Chondrocyte (in vitro differentiated cells): ENCODE measurements at regions not wholly inside any gene's neighbourhood (a gene's known extent, or its start where the extent isn't known, plus 50 kb on each side); places are given as distances from the start of the nearest gene placed in this dataset.

Source experiments
- DNase-seq: peaks from one replicate; pipeline ENCODE4 v3.0.0; 2021; ENCODE audit warnings: mixed read lengths, low spot score
- H3K27ac Mint-ChIP-seq: one replicate; pipeline ENCODE4 v1.8.0; 2021; ENCODE audit warnings: mild to moderate bottlenecking, moderate library complexity, mixed read lengths; ENCODE audit not compliant: unreplicated experiment
- H3K27me3 Mint-ChIP-seq: 2 replicates; pipeline ENCODE4 v1.8.0; 2021; ENCODE audit warnings: low read depth, mixed read lengths
- H3K36me3 Mint-ChIP-seq: 2 replicates; pipeline ENCODE4 v1.8.0; 2021; ENCODE audit warnings: low read depth, mixed read lengths
- H3K4me1 Mint-ChIP-seq: 2 replicates; pipeline ENCODE4 v1.8.0; 2021; ENCODE audit warnings: low read depth, mild to moderate bottlenecking, mixed read lengths
- H3K4me3 Mint-ChIP-seq: one replicate; pipeline ENCODE4 v1.8.0; 2021; ENCODE audit warnings: mild to moderate bottlenecking, moderate library complexity, mixed read lengths; ENCODE audit not compliant: unreplicated experiment
- H3K9me3 Mint-ChIP-seq: 2 replicates; pipeline ENCODE4 v1.8.0; 2021; ENCODE audit warnings: low read depth, mixed read lengths
- CTCF ChIP-seq: fragments of 200-600 bp; sonication (generic); IDR thresholded peaks from 2 replicates; pipeline ENCODE4 v1.5.0; 2021; ENCODE audit warnings: antibody characterized with exemption, mild to moderate bottlenecking, moderate library complexity

DNA sequence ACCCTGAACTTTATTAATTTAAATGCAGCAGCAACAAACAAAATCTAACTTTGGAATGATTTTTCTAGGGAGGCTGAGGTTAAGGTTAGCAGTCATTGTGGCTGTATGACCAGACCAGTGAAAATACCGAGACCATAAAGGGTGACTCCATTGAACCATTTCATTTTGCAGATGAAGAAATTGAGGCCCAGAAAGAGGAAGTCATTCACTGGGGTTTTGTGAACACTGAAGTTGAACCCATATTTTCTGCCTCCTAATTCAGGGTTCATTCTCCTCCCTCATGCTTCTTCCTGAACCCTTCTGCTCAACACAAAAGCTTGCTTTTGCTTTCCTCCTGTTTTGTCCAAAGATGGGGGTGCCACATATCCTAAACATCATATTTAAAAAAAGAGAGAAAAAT lies 65.8 kb upstream of the PLCL2 start:
- DNase-seq: no peak
- Mint-ChIP-seq H3K4me1 (no peaks in the 10 kb centered on the region), H3K4me3 (no peak overlapping the region), H3K9me3 (peaks cover 4% of the 10 kb centered on the region), H3K27ac (no peak overlapping the region), H3K27me3 (peaks cover 19% of the 10 kb centered on the region), H3K36me3 (no peaks in the 10 kb centered on the region)
- TF ChIP-seq CTCF: no peak

- Mint-ChIP-seq H3K27me3 (peaks cover 20% of the 10 kb centered on the region), H3K9me3 (peaks cover 4% of the 10 kb centered on the region), H3K4me1 (no peaks in the 10 kb centered on the region), H3K4me3 (no peak overlapping the region), H3K36me3 (no peaks in the 10 kb centered on the region), H3K27ac (no peak overlapping the region)
- no peak for DNase-seq
- TF ChIP-seq CTCF: no peak
These were observed 64.3 kb upstream of the PLCL2 start for GRCh38 chr3:16820485-16820884.

GRCh38 chr3:16821053-16821452 lies 63.7 kb upstream of the PLCL2 start:
- TF ChIP-seq CTCF: no peak
- Mint-ChIP-seq H3K27ac (no peak overlapping the region), H3K9me3 (peaks cover 4% of the 10 kb centered on the region), H3K36me3 (no peaks in the 10 kb centered on the region), H3K4me1 (no peaks in the 10 kb centered on the region), H3K27me3 (peaks cover 20% of the 10 kb centered on the region), H3K4me3 (no peak overlapping the region)
- no peak for DNase-seq

- H3K36me3 Mint-ChIP-seq: no peaks in the 10 kb centered on the region
- H3K27me3 Mint-ChIP-seq: peaks cover 15% of the 10 kb centered on the region
- TF ChIP-seq CTCF: no peak
- DNase-seq: no peak
- no peak overlapping the region for H3K27ac Mint-ChIP-seq
- no peak overlapping the region for H3K4me3 Mint-ChIP-seq
- H3K4me1 Mint-ChIP-seq: no peaks in the 10 kb centered on the region
- peaks cover 4% of the 10 kb centered on the region for H3K9me3 Mint-ChIP-seq
These were observed 60.6 kb upstream of the PLCL2 start for GRCh38 chr3:16824081-16824696.

DNA sequence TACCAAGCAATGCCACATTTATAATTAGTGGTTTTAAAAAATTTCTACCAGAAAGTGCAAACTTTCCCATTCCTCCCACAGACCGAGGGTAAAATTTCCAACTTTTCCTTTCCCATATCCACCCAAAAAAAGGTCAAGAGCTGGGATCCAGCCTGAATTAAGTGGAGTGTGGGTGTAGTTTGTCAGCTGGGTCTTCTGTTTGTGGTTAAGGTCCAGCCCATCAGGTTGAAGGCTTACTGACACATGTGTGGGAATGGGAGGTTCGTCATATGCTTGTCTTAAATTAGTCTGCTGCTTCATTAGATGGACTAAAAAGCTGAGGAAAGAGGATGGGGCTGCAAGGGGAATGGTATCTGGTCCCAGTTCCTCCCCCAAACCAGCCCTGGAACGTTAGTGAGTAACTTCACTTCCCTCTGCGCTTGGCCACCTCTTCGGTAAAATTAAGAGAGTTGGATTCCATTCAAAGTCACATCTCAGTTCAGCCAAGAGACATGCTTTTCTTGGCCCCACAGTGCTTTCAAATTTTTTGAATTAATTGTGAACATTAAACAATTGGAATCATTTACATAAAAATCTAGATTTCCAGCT lies 59.0 kb upstream of the PLCL2 start:
- Mint-ChIP-seq H3K4me3 (no peak overlapping the region), H3K27me3 (peaks cover 15% of the 10 kb centered on the region), H3K9me3 (no peaks in the 10 kb centered on the region), H3K4me1 (no peaks in the 10 kb centered on the region), H3K36me3 (no peaks in the 10 kb centered on the region), H3K27ac (no peak overlapping the region)
- no peak for TF ChIP-seq CTCF
- no peak for DNase-seq
